NB4 (cell line): ENCODE measurements at regions not wholly inside any gene's neighbourhood (a gene's known extent, or its start where the extent isn't known, plus 50 kb on each side); places are given as distances from the start of the nearest gene placed in this dataset.

Source experiments
- DNase-seq: peaks from one replicate; pipeline ENCODE4 v3.0.0; 2010; ENCODE audit warnings: low read depth
- H3K4me3 ChIP-seq: one replicate; pipeline ENCODE4 v1.5.1; 2011; ENCODE audit warnings: mild to moderate bottlenecking, low read depth, low read length, moderate library complexity
- CTCF ChIP-seq: IDR thresholded peaks from one replicate; pipeline ENCODE4 v1.5.1; 2012; ENCODE audit warnings: low read depth, low read length
- MAX ChIP-seq: IDR thresholded peaks from 2 replicates; pipeline ENCODE4 v1.6.1; 2011; ENCODE audit warnings: low read depth, low read length
- MYC ChIP-seq: IDR thresholded peaks from 2 replicates; pipeline ENCODE4 v1.6.1; 2011; ENCODE audit warnings: low read depth, low read length
- POLR2A ChIP-seq: IDR thresholded peaks from 2 replicates; pipeline ENCODE4 v1.6.1; 2011; ENCODE audit warnings: mild to moderate bottlenecking; ENCODE audit not compliant: insufficient read length; ENCODE audit errors: extremely low read depth

GRCh38 chr11:90542092-90542491, 319.2 kb upstream of the CHORDC1 start:
- TF ChIP-seq CTCF = no peak
- TF ChIP-seq MYC = no peak
- TF ChIP-seq MAX = no peak
- no peak overlapping the region for H3K4me3 ChIP-seq
- no peak for DNase-seq

GRCh38 chr11:90536301-90536700, 313.5 kb upstream of the CHORDC1 start:
- H3K4me3 ChIP-seq = no peak overlapping the region
- TF ChIP-seq POLR2A (no peak), MYC (no peak), CTCF (no peak), MAX (no peak)
- no peak for DNase-seq

- no peak for TF ChIP-seq MYC
- no peak for TF ChIP-seq MAX
- no peak for TF ChIP-seq CTCF
- no peak for TF ChIP-seq POLR2A
- no peak for DNase-seq
- H3K4me3 ChIP-seq = no peak overlapping the region
Observed at GRCh38 chr11:90532125-90532524, 309.3 kb upstream of the CHORDC1 start.

- H3K4me3 ChIP-seq = no peak overlapping the region
- TF ChIP-seq MYC = no peak
- no peak for TF ChIP-seq CTCF
- TF ChIP-seq MAX = no peak
- no peak for TF ChIP-seq POLR2A
- DNase-seq = no peak
Observed at GRCh38 chr11:90531001-90531400, 308.2 kb upstream of the CHORDC1 start.

- H3K4me3 ChIP-seq = no peak overlapping the region
- TF ChIP-seq MAX = no peak
- no peak for TF ChIP-seq POLR2A
- no peak for TF ChIP-seq MYC
- TF ChIP-seq CTCF = no peak
- no peak for DNase-seq
Observed at GRCh38 chr11:90525962-90526361, 303.1 kb upstream of the CHORDC1 start.

- H3K4me3 ChIP-seq = no peak overlapping the region
- TF ChIP-seq MYC (no peak), POLR2A (no peak), MAX (no peak), CTCF (no peak)
- no peak for DNase-seq
Observed at GRCh38 chr11:90512846-90513245, 290.0 kb upstream of the CHORDC1 start.
